ENCODE measurements at regions not wholly inside any gene's neighbourhood (a gene's known extent, or its start where the extent isn't known, plus 50 kb on each side); places are given as distances from the start of the nearest gene placed in this dataset.
"Not testable (repeated sequence)": the region's sequence is repeated elsewhere in the genome, so short reads cannot be mapped to it uniquely, and the experiment has no call there.

DNA sequence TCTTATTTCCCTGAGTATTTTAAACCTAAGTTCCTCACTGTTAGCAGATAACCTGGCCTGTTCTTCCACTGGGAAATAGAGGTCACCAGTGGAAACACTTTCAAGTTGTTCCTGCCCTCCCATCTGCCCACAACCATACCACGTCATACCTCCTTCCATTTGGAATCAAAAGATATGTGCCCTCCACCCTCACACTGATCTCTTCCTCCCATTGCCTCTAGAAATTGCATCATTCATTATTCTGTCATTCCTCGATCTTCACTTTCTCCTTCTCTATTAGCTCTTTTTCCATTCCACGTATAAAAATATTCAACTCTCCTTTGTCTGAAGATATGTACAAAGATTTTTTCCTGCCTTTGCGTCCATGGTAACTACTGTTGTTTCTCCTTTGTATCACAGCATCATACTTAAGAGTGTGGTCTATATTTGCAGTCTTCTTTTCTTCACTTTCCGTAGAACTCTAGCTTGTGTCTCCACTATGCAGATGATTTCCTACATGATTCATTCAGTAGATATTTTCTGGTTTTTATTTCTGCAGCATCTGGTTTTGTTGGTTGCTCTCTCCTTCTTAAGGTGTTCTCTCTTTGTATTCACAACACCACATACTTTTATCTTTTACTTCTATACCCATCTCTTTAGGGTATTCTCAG lies 312.3 kb downstream of the REEP3 start:
- TF ChIP-seq POLR2A (IDR thresholded peaks at IDR 0.05) = no peak
- TF ChIP-seq, protein P1, sequence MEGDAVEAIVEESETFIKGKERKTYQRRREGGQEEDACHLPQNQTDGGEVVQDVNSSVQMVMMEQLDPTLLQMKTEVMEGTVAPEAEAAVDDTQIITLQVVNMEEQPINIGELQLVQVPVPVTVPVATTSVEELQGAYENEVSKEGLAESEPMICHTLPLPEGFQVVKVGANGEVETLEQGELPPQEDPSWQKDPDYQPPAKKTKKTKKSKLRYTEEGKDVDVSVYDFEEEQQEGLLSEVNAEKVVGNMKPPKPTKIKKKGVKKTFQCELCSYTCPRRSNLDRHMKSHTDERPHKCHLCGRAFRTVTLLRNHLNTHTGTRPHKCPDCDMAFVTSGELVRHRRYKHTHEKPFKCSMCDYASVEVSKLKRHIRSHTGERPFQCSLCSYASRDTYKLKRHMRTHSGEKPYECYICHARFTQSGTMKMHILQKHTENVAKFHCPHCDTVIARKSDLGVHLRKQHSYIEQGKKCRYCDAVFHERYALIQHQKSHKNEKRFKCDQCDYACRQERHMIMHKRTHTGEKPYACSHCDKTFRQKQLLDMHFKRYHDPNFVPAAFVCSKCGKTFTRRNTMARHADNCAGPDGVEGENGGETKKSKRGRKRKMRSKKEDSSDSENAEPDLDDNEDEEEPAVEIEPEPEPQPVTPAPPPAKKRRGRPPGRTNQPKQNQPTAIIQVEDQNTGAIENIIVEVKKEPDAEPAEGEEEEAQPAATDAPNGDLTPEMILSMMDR (IDR thresholded peaks at IDR 0.05) = no peak
- no peak for TF ChIP-seq EP300 (IDR thresholded peaks at IDR 0.05)
- no peak for TF ChIP-seq POLR2AphosphoS5 (IDR thresholded peaks at IDR 0.05)
- 55 to 61% methylated on average over 5 of the region's 5 CpGs for WGBS, 2 donors
- intact Hi-C loops (cut with DNase I) = no loop called here

DNA sequence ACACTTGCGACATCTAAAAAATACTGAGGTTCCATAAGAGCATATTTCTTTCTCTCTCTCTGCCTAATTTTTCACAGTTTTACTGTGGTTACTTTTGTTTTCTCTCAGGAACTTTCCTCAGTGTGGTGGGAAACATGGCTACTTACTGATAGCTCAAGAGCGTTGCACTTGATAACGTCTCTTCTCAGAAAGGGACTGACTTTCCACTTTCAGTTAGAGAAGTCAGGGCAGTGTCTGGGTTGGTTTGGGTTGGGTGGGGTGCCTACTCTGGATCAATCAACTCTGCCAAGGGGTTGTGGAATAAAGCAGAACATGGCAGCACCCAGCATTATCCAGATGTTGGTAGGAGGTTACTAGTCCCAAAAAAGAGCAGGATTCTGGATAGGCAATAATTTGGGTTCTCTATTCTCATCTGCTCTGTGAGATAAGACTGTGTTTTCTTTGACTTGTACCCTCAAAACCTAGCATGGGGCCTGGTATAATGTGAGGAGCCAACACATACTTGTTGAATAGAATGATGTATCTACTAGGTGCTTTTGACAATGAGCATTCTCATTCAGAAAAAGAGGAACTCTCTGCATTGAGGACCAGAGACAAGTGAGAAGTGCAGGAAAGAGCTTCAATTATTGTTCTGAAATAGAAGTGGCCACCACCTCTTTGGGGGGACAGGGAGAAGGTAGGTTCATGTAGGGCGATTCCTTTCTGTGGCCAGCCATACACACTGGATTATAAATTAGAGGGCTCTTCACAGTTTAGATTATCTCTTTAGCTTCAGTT lies 315.7 kb downstream of the REEP3 start:
- DNase-seq = no peak
- peaks cover 0 to 5% (median 0%) of the 10 kb centered on the region in 4 donors for H3K4me1 ChIP-seq
- H3K9me3 ChIP-seq = no peaks in the 10 kb centered on the region
- H3K27me3 ChIP-seq = no peaks in the 10 kb centered on the region
- WGBS, 2 donors = 90 to 91% methylated on average over 4 of the region's 4 CpGs
- no peak overlapping the region for H3K4me3 ChIP-seq
- intact Hi-C loops (cut with DNase I) = no loop called here
- TF ChIP-seq POLR2AphosphoS5 (IDR thresholded peaks at IDR 0.05) = no peak
- no peak for TF ChIP-seq EP300 (IDR thresholded peaks at IDR 0.05)
- TF ChIP-seq, protein P1 (IDR thresholded peaks at IDR 0.05) = no peak
- no peak for TF ChIP-seq POLR2A (IDR thresholded peaks at IDR 0.05)
- no peaks in the 10 kb centered on the region for H3K36me3 ChIP-seq
- no peak overlapping the region for H3K27ac ChIP-seq

More for the DNA sequence above, 312.3 kb downstream of the REEP3 start:
- Histone ChIP-seq H3K4me1 (no peaks in the 10 kb centered on the region), H3K4me3 (no peak overlapping the region), H3K27me3 (no peaks in the 10 kb centered on the region), H3K36me3 (no peaks in the 10 kb centered on the region), H3K27ac (no peak overlapping the region), H3K9me3 (no peaks in the 10 kb centered on the region)
- no peak for DNase-seq

DNA sequence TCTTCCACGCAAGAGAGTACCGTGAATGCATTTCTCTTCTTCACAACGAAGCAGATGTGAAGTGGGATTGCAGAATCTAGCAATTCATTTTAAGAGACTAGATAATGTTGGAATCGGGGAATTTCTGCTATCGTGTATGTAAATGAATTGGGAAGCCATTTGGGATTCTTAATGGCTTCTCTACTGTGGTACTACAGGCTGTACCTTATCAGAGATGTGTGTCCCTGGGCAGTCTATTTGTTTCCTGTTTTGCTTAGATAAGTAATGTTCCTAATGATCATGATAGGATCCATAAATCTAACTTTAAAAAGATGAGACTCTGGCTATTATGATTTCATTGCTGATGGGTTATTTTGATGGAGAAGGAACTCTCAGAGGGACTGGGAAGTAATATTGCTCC lies 320.6 kb downstream of the REEP3 start:
- peaks cover 0 to 5% (median 0%) of the 10 kb centered on the region in 4 donors for H3K4me1 ChIP-seq
- no peaks in the 10 kb centered on the region for H3K36me3 ChIP-seq
- no peaks in the 10 kb centered on the region for H3K27me3 ChIP-seq
- no peak for DNase-seq
- TF ChIP-seq POLR2A (IDR thresholded peaks at IDR 0.05) (no peak), POLR2AphosphoS5 (IDR thresholded peaks at IDR 0.05) (no peak), EP300 (IDR thresholded peaks at IDR 0.05) (no peak)
- TF ChIP-seq, protein P1 (IDR thresholded peaks at IDR 0.05) = no peak
- WGBS, 2 donors = 92 to 93% methylated on average over 5 of the region's 5 CpGs
- intact Hi-C loops (cut with DNase I) = no loop called here
- no peak overlapping the region for H3K27ac ChIP-seq
- no peaks in the 10 kb centered on the region for H3K9me3 ChIP-seq
- no peak overlapping the region for H3K4me3 ChIP-seq

DNA sequence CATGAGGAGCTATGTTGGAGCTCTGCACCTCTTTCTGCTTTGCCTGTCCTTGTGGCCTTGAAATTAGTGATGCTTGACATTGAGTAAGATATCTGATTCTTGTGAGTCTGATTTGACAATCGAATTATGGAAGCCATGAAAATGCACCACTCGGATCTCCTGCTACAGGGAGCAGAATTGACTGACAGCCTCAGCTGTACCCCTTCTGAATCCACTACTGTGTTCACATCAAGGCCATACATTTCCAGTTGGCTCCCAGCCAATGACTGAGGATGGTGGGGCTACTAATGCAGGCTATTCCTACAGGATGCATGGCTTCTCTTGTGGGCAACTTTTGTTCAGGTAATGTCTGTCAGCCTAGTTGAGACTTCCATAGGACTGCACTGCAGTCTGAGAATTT lies 321.9 kb downstream of the REEP3 start:
- Histone ChIP-seq H3K27ac (no peak overlapping the region), H3K9me3 (no peaks in the 10 kb centered on the region), H3K36me3 (no peaks in the 10 kb centered on the region), H3K4me1 (peaks cover 0 to 5% (median 0%) of the 10 kb centered on the region in 4 donors), H3K27me3 (no peaks in the 10 kb centered on the region), H3K4me3 (no peak overlapping the region)
- intact Hi-C loops (cut with DNase I) = no loop called here
- 88% methylated on average over 2 of the region's 2 CpGs for WGBS, 2 donors
- TF ChIP-seq, protein P1 (IDR thresholded peaks at IDR 0.05) = no peak
- TF ChIP-seq EP300 (IDR thresholded peaks at IDR 0.05) (no peak), POLR2A (IDR thresholded peaks at IDR 0.05) (no peak), POLR2AphosphoS5 (IDR thresholded peaks at IDR 0.05) (no peak)
- DNase-seq = no peak

DNA sequence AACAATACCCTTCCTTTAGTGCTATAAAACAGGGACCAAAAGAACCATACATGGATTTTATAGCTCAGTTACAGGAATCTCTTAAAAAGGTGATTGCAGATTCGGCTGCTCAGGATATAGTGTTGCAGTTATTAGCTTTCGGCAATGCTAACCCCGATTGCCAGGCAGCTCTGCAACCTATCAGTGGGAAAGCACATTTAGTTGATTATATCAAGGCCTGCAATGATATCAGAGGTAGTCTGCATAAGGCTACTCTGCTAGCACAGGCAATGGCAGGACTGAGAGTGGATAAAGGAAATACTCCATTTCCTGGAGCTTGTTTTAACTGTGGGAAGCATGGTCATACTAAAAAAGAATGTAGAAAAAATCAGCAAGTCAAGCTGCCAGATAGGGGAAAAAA lies 327.7 kb downstream of the REEP3 start:
- H3K27me3 ChIP-seq; H3K4me1 ChIP-seq; H3K27ac ChIP-seq; H3K4me3 ChIP-seq; DNase-seq; H3K36me3 ChIP-seq; intact Hi-C loops (cut with DNase I); H3K9me3 ChIP-seq: not testable (repeated sequence)
- WGBS, 2 donors = 56 to 58% methylated on average over 3 of the region's 3 CpGs
